Spleen (tissue), 11 donors: ENCODE measurements at regions not wholly inside any gene's neighbourhood (a gene's known extent, or its start where the extent isn't known, plus 50 kb on each side); places are given as distances from the start of the nearest gene placed in this dataset.

Experiments
- DNase-seq: peaks from one replicate; pipeline ENCODE4 v3.0.0-alpha.2; 2020
- H3K27ac ChIP-seq, 8 donors: fragments of 200-600 bp; sonication (generic) in 7 of 8; 1 replicate in 4 of 8; 2 replicates in 4 of 8; pipeline versions ENCODE4 v1.5.0 to v1.8.0; 2016 to 2021; ENCODE audit warnings: inconsistent platforms in 4 of 8, mild to moderate bottlenecking in 4 of 8, moderate library complexity in 1 of 8
- H3K27me3 ChIP-seq, 7 donors: fragments of 200-600 bp; sonication (generic) in 6 of 7; replicated peaks in 1 of 7; 1 replicate in 4 of 7; 2 replicates in 3 of 7; pipeline versions ENCODE4 v1.5.0 to v1.8.0; 2016 to 2021; ENCODE audit warnings: inconsistent platforms in 3 of 7, mild to moderate bottlenecking in 1 of 7
- H3K36me3 ChIP-seq, 6 donors: fragments of 200-600 bp; sonication (generic) in 5 of 6; 1 replicate in 4 of 6; 2 replicates in 2 of 6; pipeline versions ENCODE4 v1.5.0 to v1.8.0; 2016 to 2021; ENCODE audit warnings: inconsistent platforms in 2 of 6
- H3K4me1 ChIP-seq, 6 donors: fragments of 200-600 bp; sonication (generic) in 5 of 6; 1 replicate in 3 of 6; 2 replicates in 3 of 6; pipeline versions ENCODE4 v1.5.0 to v1.8.0; 2016 to 2021; ENCODE audit warnings: inconsistent platforms in 3 of 6
- H3K4me3 ChIP-seq, 8 donors: fragments of 200-600 bp; sonication (generic) in 7 of 8; 1 replicate in 4 of 8; 2 replicates in 4 of 8; pipeline versions ENCODE4 v1.5.0 to v1.8.0; 2016 to 2021; ENCODE audit warnings: inconsistent platforms in 4 of 8, mild to moderate bottlenecking in 4 of 8, moderate library complexity in 2 of 8
- H3K9me3 ChIP-seq, 8 donors: fragments of 200-600 bp; sonication (generic) in 7 of 8; 1 replicate in 4 of 8; 2 replicates in 4 of 8; pipeline versions ENCODE4 v1.5.0 to v1.8.0; 2016 to 2021; ENCODE audit warnings: inconsistent platforms in 4 of 8
- CTCF ChIP-seq, 11 experiments: fragments of 200-600 bp in 7 of 11; fragments of 450-650 bp in 4 of 11; sonication (generic) in 4 of 11; IDR thresholded peaks in 8 of 11; conservative IDR thresholded peaks in 3 of 11; 1 replicate in 7 of 11; 2 replicates in 4 of 11; pipeline versions ENCODE4 v1.4.0 to v1.8.0; 2016 to 2021; ENCODE audit warnings: antibody characterized with exemption in 11 of 11, inconsistent platforms in 4 of 11, mild to moderate bottlenecking in 1 of 11
- POLR2A ChIP-seq, 3 donors: fragments of 450-650 bp; IDR thresholded peaks; one replicate each; pipeline ENCODE4 v1.5.1; 2017; ENCODE audit warnings: antibody characterized with exemption in 3 of 3, mild to moderate bottlenecking in 1 of 3
- POLR2AphosphoS5 ChIP-seq, 3 donors: sonication (generic); formaldehyde crosslinking; IDR thresholded peaks; one replicate each; pipeline ENCODE4 v1.5.1; 2017; ENCODE audit warnings: antibody characterized with exemption in 3 of 3
- WGBS, 5 donors: extraction: QIAGEN DNeasy Blood & Tissue Kit in 3 of 5; methylation state at CpG; one replicate each; pipeline versions ENCODE4 v1.1.5 to v1.1.7; 2013 to 2018; 5-methylcytosine and 5-hydroxymethylcytosine counted together
- intact Hi-C: fragments of 100-400 bp; cut with DNase I; formaldehyde crosslinking; loops from one replicate; pipeline ENCODE4 v1.15.0; 2023; ENCODE audit warnings: low total_unique reads
- donor health status: healthy with polysubstance abuse.
- donor health status: DM: no; HTN: no; CAD: no; lungs with moderate emphysema.
- donor health status: DM: no; HTN: no; CAD: no.
- donor health status: Bipolar disorder and iron deficiency.
- donor health status: healthy.
- donor health status: DM: no; HTN: no; CAD: no.
- donor health status: DM: yes; HTN: yes; CAD: no.

GRCh38 chrX:68942104-68942503 lies 113.3 kb downstream of the EFNB1 start:
- intact Hi-C loops, result no loop called here
- Histone ChIP-seq H3K4me3 (no peak overlapping the region), H3K9me3 (no peaks in the 10 kb centered on the region), H3K27me3 (peaks cover 0 to 4% (median 0%) of the 10 kb centered on the region in 7 donors), H3K36me3 (no peaks in the 10 kb centered on the region), H3K27ac (no peak overlapping the region), H3K4me1 (peaks cover 0 to 9% (median 0%) of the 10 kb centered on the region in 6 donors)
- peak; percentile 36 for DNase-seq
- TF ChIP-seq CTCF (IDR thresholded peaks at IDR 0.05 in 8 of 11, conservative IDR thresholded peaks at IDR 0.05 in 3 of 11), result no peak
- no peak for TF ChIP-seq POLR2A (IDR thresholded peaks at IDR 0.05)
- TF ChIP-seq POLR2AphosphoS5 (IDR thresholded peaks at IDR 0.05), result no peak
- WGBS, 5 donors, result 43 to 78% (median 56%) methylated on average over 6 of the region's 6 CpGs

- peaks cover 0 to 8% (median 0%) of the 10 kb centered on the region in 7 donors for H3K27me3 ChIP-seq
- intact Hi-C loops, result no loop called here
- peaks cover 0 to 9% (median 0%) of the 10 kb centered on the region in 6 donors for H3K4me1 ChIP-seq
- no peak overlapping the region for H3K4me3 ChIP-seq
- TF ChIP-seq CTCF (IDR thresholded peaks at IDR 0.05 in 8 of 11, conservative IDR thresholded peaks at IDR 0.05 in 3 of 11), result no peak
- TF ChIP-seq POLR2AphosphoS5 (IDR thresholded peaks at IDR 0.05), result no peak
- no peak for TF ChIP-seq POLR2A (IDR thresholded peaks at IDR 0.05)
- peak; percentile 51 for DNase-seq
- H3K27ac ChIP-seq, result no peak overlapping the region
- no peaks in the 10 kb centered on the region for H3K36me3 ChIP-seq
- WGBS, 5 donors, result 65 to 84% (median 75%) methylated on average over 4 of the region's 4 CpGs
- no peaks in the 10 kb centered on the region for H3K9me3 ChIP-seq
These were observed 112.6 kb downstream of the EFNB1 start for GRCh38 chrX:68941385-68941952.

GRCh38 chrX:68940601-68941000 lies 111.8 kb downstream of the EFNB1 start:
- Histone ChIP-seq H3K36me3 (no peaks in the 10 kb centered on the region), H3K9me3 (no peaks in the 10 kb centered on the region), H3K27ac (no peak overlapping the region), H3K4me3 (no peak overlapping the region), H3K4me1 (peaks cover 0 to 14% (median under 1%) of the 10 kb centered on the region in 6 donors), H3K27me3 (peaks cover 0 to 8% (median 0%) of the 10 kb centered on the region in 7 donors)
- TF ChIP-seq CTCF (IDR thresholded peaks at IDR 0.05 in 8 of 11, conservative IDR thresholded peaks at IDR 0.05 in 3 of 11) (no peak), POLR2AphosphoS5 (IDR thresholded peaks at IDR 0.05) (no peak), POLR2A (IDR thresholded peaks at IDR 0.05) (no peak)
- 65 to 88% (median 82%) methylated on average over 1 to 7 of the region's 7 CpGs for WGBS, 5 donors
- peak; percentile 65 for DNase-seq
- intact Hi-C loops, result no loop called here

GRCh38 chrX:68939868-68940267 lies 111.0 kb downstream of the EFNB1 start:
- peak; percentile 20 for DNase-seq
- intact Hi-C loops, result no loop called here
- TF ChIP-seq POLR2A (IDR thresholded peaks at IDR 0.05) (no peak), CTCF (IDR thresholded peaks at IDR 0.05 in 8 of 11, conservative IDR thresholded peaks at IDR 0.05 in 3 of 11) (no peak), POLR2AphosphoS5 (IDR thresholded peaks at IDR 0.05) (no peak)
- Histone ChIP-seq H3K4me3 (no peak overlapping the region), H3K4me1 (peaks cover 0 to 19% (median 2%) of the 10 kb centered on the region in 6 donors), H3K36me3 (no peaks in the 10 kb centered on the region), H3K9me3 (no peaks in the 10 kb centered on the region), H3K27me3 (peaks cover 0 to 8% (median 0%) of the 10 kb centered on the region in 7 donors), H3K27ac (no peak overlapping the region)
- 73 to 97% (median 90%) methylated on average over 7 to 8 of the region's 8 CpGs for WGBS, 5 donors
